HG03575 (cell line): ENCODE measurements at regions not wholly inside any gene's neighbourhood (a gene's known extent, or its start where the extent isn't known, plus 50 kb on each side); places are given as distances from the start of the nearest gene placed in this dataset.

Experiments used
- ATAC-seq: cut with Tn5 transposase; IDR thresholded peaks from one replicate; pipeline ENCODE4 v1.9.1; 2021; ENCODE audit not compliant: unreplicated experiment, insufficient number of reproducible peaks, low FRiP score; ENCODE audit errors: extremely low read depth

DNA sequence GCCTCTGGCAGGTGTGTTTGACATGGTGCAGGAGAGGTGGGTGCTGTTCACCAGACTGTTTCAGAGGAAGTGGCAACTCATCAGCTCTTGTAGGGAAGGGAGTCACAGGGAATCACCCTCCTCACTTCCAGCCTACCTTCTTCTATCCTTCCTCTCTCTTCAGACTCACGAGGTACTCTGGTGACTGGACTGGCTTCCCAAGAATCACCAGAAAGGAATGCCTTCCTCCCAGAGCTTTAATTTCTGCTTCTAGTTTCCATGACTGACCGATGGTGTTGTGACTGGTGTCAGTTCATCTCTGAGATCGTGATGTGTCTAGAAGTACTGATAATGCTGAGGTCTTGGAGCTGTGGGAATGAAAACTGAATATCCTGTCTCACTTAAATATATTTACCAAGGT, 247.3 kb downstream of the KCTD12 start:
- no peak for ATAC-seq

DNA sequence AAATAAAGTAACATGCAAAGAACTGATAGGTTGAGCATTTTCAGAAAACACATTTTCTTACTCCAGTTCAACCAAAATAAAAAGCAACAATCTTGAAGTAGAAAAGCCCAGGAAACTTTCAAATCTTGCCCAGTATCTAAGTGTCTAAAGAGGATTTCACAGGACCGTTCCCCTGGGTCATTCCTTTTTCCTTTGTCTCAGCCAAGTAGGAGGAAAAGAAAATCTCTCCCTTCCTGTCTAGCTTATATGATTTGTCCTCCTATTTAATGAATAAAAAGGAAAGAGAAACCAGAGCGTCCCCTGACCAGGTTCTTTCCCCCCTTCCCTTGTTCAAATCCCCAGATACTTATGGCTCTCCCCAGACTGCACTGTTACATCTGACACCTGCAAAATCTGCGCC, 248.0 kb downstream of the KCTD12 start:
- no peak for ATAC-seq

DNA sequence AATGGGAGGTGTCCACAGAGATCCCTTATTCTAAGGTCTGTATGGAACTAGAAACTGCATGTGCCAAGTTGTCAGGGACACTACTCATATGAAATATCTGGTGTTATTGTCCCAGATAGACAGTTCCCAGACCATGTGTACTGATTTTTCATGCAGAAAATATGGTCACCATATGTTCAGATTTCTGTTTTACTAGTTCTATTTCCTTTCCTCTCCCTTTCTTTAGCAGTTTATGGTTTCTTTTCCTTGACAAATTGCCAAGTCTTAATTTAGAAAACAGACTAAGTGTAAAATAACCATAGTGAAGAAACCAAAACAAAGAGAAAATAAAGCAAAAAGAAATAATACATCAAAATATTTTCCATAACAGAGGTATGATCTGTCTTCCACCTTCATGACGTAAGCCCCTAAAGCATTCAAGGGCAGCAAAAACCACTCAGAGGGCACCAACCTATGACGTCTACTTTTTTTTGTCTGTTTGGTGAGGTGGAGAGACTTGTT, 248.5 kb downstream of the KCTD12 start:
- no peak for ATAC-seq

DNA sequence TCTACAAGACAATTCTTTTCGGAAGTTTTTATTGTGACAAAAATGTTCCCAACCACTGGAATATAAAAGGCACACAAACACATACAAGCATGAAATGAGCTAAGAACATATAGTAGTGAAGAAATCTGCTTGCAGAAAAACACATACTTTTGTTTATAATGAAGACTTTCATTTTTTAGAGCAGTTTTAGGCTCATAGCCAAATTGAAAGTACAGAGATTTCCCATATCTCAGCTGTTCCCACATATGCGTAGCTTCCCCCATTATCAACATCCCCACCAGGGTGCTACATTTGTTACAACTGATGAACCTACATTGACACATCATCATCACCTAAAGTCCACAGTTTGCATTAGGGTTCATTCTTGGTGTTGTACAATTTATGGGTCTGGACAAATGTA, 249.4 kb downstream of the KCTD12 start:
- no peak for ATAC-seq

DNA sequence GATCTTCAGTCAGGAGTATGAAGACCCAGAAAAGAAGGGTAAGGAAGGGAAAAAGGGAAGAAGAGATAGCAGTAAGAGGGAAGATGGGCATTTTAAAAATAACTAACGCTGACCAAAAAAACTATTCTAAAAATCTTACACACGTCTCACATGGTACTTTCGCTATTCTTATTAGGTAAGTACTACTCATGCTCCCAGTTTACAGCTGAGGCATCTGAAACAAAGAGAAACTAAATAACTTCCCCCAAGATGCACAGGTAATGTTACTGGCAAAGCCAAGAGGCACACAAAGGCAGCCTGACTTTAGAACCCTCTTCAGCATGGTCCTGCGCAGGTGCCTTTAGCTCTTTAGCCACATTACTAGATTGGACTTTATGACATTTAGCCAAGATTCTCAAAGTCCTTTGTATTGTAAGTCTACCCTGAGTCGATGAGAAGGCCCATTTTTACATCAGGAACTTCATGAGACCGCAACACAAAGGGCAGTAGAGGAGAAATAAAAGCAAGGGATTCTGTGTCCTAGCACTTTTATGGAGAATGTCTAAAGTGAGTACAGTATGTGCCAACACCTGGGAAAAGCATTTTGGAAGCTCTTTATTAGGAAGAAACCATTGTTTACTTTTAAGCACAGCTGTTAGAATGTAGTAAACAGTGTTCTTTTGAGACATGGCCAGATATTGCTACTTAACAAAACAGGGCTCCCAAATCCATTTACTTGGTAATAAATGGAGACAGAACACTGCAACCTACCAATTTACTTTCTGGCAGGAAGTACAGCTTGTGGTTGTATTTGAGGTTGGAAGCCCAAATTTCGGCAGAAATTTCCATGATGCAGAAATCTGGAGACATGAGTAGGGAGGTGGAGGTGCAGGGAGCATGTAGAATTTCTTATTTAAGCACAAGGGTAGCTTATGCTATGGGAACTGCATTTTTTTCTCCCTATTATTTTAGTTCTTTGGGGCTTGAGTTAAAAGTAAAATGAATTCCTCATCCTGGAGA, 250.7 kb downstream of the KCTD12 start:
- no peak for ATAC-seq

DNA sequence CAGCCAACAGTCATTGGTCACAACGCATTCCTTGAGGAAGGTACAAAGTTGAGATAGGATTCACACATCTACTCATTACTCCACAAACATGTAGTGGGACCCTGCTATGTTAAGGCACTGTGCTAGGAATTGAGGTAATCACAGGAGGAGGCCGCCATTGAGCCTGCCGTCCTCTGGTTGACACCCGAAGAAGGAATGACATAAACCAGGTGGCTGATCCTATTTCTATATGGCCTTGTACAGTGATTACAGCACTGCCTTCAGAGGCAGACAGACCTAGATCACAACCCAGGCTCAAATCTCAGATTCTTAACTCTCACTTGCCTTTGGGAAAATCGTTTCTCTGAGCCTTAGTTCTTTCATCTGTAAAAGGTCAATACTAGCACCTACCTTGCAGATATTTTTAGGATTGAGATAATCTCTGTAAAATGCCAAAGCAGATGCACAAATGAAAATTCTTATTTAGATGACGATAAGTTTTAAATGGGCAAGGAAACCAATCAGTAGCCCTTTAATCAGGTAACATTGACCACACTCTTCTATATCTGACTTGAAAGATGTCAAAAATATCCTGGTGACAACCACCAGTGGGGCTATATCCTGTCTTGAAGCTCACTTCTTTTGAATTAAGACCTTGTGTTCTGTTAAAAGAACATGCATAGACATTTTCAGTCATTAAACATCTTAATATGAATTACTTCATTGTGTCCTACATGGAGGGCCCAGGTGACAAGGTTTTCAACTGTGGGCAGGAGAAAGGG, 251.6 kb downstream of the KCTD12 start:
- no peak for ATAC-seq

DNA sequence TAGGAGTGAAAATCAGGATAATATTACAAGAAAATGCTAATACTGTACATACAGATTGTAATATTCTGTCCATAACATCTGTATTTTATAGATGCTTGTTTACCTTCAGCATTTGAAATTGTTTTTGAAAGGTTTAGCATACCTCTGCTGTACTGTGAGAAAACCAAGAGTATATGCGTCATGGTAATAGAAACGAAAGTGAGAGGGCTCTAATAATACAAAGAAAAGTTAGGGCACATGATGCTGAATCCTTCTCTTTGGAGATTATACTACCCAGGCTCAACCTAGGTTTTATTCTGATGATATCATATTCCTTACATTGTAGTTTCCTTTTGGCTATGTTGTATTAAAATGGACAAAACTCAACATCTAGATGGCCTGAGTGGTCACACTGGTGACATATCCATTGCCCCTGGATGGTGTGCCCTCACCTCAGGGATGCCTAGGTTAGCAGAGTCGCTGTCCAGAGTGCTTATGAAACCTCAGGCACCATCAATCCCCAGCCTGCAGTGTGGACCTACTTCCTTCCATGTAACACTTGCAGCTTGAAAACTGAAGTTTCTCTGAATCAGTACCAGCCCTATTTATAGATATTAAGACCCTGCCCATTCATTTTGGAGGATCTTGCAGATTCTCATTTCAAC, 253.7 kb downstream of the KCTD12 start:
- no peak for ATAC-seq

DNA sequence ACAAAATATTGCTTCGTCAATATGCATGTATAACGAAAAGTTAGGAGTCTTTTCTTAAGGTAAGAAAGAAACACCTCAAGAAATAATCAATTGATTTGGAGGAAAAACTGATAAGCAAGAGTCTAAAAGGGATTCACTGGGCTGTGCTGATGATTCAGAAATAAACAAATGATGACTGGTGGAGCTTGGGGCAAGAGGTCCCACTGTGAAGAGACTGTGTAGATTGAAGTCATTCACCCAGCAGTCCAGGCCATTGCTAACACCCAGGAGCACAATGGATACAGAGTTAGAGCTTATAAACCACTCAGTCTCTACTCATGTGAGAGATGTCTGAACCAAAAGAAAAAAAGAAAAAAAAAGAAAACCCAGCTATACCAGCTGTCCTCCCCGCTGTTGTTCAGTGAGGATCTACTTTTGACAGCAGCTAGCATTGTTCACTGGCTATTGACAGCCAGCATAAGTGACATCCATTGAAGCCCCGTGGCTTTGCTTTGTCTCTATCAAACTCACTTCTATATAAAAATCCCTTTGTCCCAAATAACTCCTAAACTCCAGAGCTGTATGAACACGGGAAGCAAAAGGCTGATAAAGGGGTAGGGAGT, 255.5 kb downstream of the KCTD12 start:
- ATAC-seq = no peak

DNA sequence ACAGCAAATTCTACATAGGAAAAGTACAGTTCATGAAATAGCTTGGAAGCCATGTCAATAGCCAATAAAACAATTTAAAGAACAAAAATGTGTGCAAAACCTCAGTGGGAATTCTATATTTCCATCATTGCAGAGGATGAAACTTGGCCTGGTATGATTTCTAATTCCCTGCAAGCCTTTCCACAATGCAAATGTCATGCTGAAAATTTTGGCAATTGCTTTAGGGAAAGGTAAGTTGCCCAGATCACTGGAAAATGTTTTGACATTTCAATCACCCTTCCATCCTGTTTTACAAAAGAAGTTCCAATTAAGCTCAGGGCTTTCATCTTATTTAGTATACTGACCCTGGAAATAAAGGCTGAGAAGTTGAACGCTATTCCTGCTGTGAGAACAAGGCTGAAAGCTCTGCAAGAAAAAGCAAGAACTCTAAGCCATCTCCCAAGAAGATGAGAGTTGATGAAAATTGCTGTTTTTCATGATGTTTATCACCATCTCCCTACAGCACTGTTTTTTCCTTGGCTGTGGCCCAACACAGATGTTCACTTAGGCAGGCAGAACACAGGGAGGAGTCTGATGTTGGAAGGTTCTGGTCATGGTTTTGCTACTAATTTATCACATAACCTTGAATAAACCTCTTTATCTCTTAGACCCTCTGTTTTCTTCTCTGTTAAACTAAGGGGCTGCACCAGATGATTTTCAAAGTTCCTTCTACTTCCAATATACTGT, 263.7 kb downstream of the KCTD12 start:
- ATAC-seq = no peak

DNA sequence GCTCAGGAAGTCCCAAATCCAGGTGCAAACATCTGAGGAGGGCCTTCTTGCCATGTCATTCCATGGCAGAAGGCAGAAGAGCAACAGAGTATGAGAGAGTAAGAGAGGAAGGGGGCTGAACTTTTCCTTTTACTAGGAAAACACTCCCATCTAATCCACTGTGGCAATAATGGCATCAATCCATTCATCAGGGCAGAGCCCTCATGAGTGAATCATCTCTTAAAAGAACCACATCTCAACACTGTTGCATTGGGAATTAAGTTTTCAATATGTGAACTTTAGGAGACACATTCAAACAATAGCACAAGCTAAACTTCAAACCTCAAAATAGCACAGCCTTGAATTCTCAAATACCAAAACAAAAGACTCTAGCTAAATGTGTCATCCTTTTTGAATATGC, 264.5 kb downstream of the KCTD12 start:
- ATAC-seq = no peak

DNA sequence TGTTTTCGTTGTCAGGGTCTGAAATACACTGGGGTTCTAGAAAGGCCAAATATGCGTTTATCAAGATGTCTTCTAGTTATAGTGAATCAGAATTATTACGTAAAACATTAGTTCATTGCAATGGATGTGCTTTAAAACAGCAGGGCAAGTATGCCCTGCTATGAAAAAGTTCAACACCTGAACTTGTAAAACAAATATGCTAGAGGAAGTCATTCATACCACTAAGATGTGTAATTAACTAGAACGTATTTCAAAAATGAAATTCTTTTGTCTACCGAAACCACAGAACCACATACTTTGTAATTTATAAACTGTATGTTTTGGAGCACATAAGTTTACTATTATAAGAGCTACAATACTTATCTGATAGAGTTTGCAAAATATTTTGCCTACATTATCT, 266.2 kb downstream of the KCTD12 start:
- no peak for ATAC-seq

DNA sequence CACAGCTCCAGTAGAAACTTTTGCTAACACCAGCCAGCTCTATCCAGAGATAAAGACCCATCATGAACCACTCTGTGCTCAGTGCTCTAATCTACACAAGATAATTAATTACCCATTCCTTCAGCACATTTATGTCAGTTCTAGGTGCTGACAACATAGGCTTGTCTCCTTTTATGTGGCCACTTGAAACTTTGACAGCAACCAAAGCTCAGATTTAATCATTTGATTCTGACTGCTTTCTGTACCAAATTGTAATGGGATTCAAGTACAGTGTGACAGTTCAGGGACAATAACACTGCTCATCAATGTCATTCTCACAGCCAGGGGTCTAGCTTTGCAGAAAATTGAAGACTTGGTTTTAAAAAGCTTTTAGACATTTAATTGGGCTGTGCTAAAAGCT, 266.6 kb downstream of the KCTD12 start:
- ATAC-seq = no peak

DNA sequence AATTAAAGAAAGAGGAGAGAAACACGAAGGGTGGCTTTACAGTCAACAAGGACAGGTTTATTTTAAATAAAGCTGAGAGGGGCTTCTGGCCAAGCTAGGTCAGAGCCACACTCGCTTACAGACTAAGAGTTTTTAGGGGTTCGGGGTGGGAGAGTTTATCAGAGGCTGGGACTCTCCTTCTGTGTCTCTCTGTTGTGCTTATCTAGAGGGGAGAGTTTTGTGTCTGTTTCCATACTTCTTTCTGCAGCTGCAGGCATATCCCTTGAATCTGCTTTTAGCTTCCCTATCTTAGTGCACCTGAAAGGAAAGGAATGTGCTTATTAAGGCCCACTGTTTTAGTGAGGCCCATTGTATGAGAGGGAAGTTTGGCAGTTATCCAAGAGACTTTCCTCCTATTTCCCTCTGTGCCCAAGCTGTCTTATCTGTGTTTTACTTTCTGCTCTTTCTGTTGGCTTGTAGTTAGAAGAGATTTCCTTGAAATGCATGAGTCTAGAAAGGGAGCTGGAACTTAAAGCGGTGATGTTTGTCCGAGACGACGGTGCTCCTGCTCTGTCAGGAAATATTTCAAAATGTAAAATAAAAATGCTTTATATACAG, 275.3 kb downstream of the KCTD12 start:
- ATAC-seq = no peak

DNA sequence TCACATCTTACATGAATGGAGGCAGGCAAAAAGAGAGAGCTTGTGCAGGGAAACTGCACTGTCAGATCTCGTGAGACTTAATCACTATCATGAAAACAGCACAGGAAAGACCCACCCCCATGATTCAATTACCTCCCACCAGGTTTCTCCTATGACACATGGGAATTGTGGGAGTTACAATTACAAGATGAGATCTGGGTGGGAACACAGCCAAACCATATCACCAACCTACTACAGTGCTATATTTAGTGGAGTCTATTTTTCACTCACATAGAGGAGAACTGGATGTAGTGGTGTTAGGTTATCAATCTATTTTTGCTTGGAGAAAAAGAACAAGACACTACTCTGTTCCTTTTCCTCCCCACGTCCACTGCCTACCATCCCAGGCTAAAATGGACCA, 276.6 kb downstream of the KCTD12 start:
- no peak for ATAC-seq

DNA sequence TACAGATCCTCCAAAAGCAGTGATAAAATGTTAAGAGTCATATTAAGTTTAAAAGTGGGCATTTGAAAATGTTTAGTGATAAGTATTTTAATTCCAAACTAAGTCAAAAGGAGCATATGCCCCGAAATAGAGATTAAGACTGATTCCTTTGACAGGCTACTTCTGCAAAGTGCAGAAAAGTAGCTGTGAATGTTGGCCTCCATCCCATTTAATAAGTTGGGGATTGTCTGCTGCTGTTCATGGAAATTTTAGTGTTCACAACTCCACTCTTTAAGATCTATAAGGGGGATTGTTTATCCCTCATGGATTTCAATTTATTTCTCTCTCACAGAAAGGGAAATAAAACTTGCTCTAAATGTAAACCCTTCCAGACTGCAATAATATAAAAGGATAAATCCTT, 278.3 kb downstream of the KCTD12 start:
- ATAC-seq = no peak

DNA sequence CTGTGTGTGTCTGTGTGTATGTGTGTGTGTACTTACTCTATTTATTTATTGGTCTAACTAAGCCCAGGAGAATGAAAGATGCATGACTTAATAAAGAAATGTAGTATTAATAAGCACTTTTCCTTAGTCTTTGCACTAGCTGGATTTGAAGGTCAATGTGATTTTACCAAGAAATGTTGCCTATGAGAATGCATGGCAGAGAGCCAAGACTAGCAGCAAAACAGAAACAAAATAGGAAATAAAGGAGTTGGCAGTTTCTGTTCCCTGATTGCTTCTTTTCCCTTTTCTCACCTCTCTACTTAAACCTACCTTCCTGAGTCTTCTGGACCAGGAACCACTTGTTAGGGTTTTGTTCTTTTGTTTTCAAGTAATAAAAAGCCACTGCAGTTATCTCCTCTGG, 286.1 kb downstream of the KCTD12 start:
- ATAC-seq = no peak

DNA sequence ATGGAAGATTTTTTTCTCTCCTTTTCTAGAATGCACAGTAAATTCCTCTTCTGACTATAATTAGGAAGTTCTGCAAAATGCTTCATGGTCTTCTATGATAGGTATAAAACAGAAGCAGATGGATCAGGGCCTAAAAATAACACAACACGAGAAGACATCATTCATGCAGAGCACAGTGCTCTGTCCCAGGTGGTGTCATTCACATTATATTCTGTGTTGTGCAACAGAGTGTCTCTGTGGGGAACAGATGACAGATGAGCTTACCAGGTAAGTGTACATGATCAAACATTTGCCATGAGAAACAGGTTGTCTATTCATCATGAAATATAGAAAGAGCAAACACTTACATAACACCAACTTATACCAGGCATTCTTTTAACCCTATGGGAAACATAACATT, 288.3 kb downstream of the KCTD12 start:
- ATAC-seq = no peak

DNA sequence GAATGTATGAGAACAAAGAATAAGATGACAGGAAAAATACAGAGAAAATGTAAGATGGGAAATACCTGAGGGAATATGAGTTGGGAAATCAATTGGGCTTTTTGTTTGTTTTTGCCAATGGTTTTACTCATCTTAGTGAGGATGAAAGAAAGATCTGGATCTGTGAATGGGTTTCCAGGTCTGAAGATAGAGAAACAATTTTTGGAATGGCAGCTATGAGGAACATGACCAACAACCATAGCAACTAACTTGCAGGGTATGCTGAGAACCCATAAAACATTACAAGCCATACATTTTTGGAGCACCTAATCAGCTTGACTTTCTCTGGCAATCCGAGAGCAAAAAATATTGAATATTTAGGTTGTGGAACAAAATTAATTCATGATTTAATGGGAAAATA, 290.0 kb downstream of the KCTD12 start:
- ATAC-seq = no peak
